ENCODE measurements at regions not wholly inside any gene's neighbourhood (a gene's known extent, or its start where the extent isn't known, plus 50 kb on each side); places are given as distances from the start of the nearest gene placed in this dataset.

DNA sequence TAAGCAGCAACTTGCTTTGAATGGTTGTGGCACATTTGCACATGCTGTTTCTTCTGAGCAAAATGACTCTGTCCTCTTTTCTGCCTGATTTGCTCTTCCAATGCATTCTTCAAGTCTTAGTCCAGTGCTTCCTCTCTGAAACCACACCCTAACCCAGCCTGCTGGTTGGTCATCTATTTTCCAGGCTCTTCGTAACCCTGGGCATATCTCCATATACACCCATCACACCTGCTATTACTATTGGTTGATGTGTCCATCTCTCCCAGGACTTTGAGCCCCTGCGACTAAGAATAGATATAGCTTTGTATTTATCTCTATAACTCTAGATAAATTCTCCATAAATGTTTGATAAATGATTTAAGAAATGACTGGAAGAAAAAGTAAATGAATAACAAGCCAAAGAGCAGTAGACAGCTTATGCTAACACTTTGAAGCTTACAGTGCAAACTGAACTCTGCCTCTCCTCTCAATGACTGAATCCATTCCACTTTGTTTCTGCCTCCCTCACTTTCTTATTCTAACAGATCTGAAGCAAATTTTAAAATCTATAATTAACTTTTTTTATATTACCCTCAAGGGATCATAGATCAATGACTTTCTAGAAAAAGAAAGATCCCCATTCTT is 59.7 kb upstream of the NT5E start:
- TF ChIP-seq CREB1 (IDR thresholded peaks at IDR 0.05; ENCODE audit: low read depth) (no peak), YY1 (IDR thresholded peaks at IDR 0.05; ENCODE audit: low read depth) (no peak)

All from Ishikawa (cell line).